ENCODE measurements at regions not wholly inside any gene's neighbourhood (a gene's known extent, or its start where the extent isn't known, plus 50 kb on each side); places are given as distances from the start of the nearest gene placed in this dataset.

- TF ChIP-seq CTCF (IDR thresholded peaks at IDR 0.05; ENCODE audit: insufficient read depth, low read length, poor library complexity, severe bottlenecking) (no peak), EZH2phosphoT487 (conservative IDR thresholded peaks at IDR 0.05; ENCODE audit: low read length) (no peak)
These were observed 811.0 kb downstream of the METTL15 start for GRCh38 chr11:28919194-28919593.

Data from SU-DHL-6 (cell line).